ENCODE measurements at regions not wholly inside any gene's neighbourhood (a gene's known extent, or its start where the extent isn't known, plus 50 kb on each side); places are given as distances from the start of the nearest gene placed in this dataset.
"Not testable (repeated sequence)": the region's sequence is repeated elsewhere in the genome, so short reads cannot be mapped to it uniquely, and the experiment has no call there.

GRCh38 chr16:29129458-29130038 is 144.7 kb downstream of the LAT start:
- H2AFZ ChIP-seq (ENCODE audit: control insufficient read depth, low read depth, low read length); H3K9ac ChIP-seq (ENCODE audit: control insufficient read depth, insufficient read depth, low read length); H3K27ac ChIP-seq (ENCODE audit: control insufficient read depth, insufficient read depth); ATAC-seq; H3K4me1 ChIP-seq (ENCODE audit: control insufficient read depth, insufficient read depth, low read length); H3K9me3 ChIP-seq (replicated peaks; ENCODE audit: control insufficient read depth, insufficient read depth, low read length); H3K4me3 ChIP-seq; in situ Hi-C loops (cut with MboI); H3K79me2 ChIP-seq (ENCODE audit: control insufficient read depth, insufficient read depth, low read length); H4K20me1 ChIP-seq (ENCODE audit: control insufficient read depth, insufficient read depth); CTCF ChIA-PET; H3K4me2 ChIP-seq (ENCODE audit: control insufficient read depth, insufficient read depth); intact Hi-C loops (cut with micrococcal nuclease; ENCODE audit: unreplicated experiment); BruUV-seq (replicated peaks); DNase-seq (ENCODE audit: low read depth, low spot score); SMC1A ChIA-PET (ENCODE audit: uncharacterized antibody, unreplicated experiment); RAD21 ChIA-PET (ENCODE audit: unreplicated experiment); H3K27me3 ChIP-seq (replicated peaks in 1 of 2; ENCODE audit: control insufficient read depth in 2 of 2, insufficient read depth in 2 of 2, low read length in 1 of 2); FAIRE-seq; H3K36me3 ChIP-seq (ENCODE audit: control insufficient read depth in 2 of 2, insufficient read depth in 2 of 2, low read length in 1 of 2): not testable (repeated sequence)
- 82% methylated on average over 11 of the region's 18 CpGs for WGBS (ENCODE audit: insufficient coverage, insufficient replicate concordance, low lambda C conversion rate, missing lambda C conversion rate)
- POLR2A ChIA-PET: interaction anchor here (0.6 kb wide), 1 partner anchor 201 kb away, joined by 4 read pairs; no protein-coding TSS in a partner anchor

- POLR2A ChIA-PET: interaction anchor here (0.6 kb wide), 1 partner anchor 201 kb away, joined by 4 read pairs; no protein-coding TSS in a partner anchor
- H3K4me3 ChIP-seq; DNase-seq (ENCODE audit: low read depth, low spot score); ATAC-seq; H2AFZ ChIP-seq (ENCODE audit: control insufficient read depth, low read depth, low read length); H3K9ac ChIP-seq (ENCODE audit: control insufficient read depth, insufficient read depth, low read length); H3K4me1 ChIP-seq (ENCODE audit: control insufficient read depth, insufficient read depth, low read length); H3K27ac ChIP-seq (ENCODE audit: control insufficient read depth, insufficient read depth); H3K9me3 ChIP-seq (replicated peaks; ENCODE audit: control insufficient read depth, insufficient read depth, low read length); FAIRE-seq; H3K4me2 ChIP-seq (ENCODE audit: control insufficient read depth, insufficient read depth); RAD21 ChIA-PET (ENCODE audit: unreplicated experiment); intact Hi-C loops (cut with micrococcal nuclease; ENCODE audit: unreplicated experiment); CTCF ChIA-PET; in situ Hi-C loops (cut with MboI); H3K27me3 ChIP-seq (replicated peaks in 1 of 2; ENCODE audit: control insufficient read depth in 2 of 2, insufficient read depth in 2 of 2, low read length in 1 of 2); BruUV-seq (replicated peaks); H3K36me3 ChIP-seq (ENCODE audit: control insufficient read depth in 2 of 2, insufficient read depth in 2 of 2, low read length in 1 of 2); SMC1A ChIA-PET (ENCODE audit: uncharacterized antibody, unreplicated experiment); H3K79me2 ChIP-seq (ENCODE audit: control insufficient read depth, insufficient read depth, low read length); H4K20me1 ChIP-seq (ENCODE audit: control insufficient read depth, insufficient read depth): not testable (repeated sequence)
- WGBS (ENCODE audit: insufficient coverage, insufficient replicate concordance, low lambda C conversion rate, missing lambda C conversion rate): 93% methylated on average over 16 of the region's 20 CpGs
Observed at GRCh38 chr16:29128732-29129457, 144.0 kb downstream of the LAT start.

DNA sequence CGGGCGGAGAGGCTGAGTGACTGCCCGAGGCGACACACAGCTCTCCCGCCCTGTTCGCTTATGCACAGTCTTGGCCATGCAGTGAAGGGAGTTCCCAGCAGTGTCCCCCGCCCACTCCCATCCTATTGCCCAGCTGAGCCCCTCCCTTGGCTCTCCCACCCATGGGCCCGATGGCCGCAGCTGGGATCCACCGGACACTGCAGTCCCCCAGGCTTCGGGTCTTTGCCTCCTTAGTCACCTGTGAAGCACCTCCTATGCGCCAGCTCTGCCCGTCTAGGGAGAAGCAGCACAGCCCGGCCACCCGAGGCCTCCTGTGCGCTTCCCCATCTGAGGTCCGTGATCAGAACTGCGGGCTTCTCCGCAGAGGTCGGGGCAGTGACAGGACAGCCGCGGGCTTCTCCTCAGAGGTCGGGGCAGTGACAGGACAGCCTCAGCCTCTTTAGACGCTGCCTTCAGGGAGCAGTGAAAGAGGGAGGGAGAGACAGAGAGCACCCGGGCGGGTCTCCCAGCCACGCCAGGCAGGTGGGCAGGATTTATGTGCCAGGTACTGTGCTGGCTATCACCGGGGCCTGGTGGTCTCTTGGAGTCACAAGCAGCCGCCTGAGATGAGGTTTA is 143.1 kb downstream of the LAT start:
- H3K27me3 ChIP-seq (replicated peaks in 1 of 2; ENCODE audit: control insufficient read depth in 2 of 2, insufficient read depth in 2 of 2, low read length in 1 of 2); H3K4me2 ChIP-seq (ENCODE audit: control insufficient read depth, insufficient read depth); H3K36me3 ChIP-seq (ENCODE audit: control insufficient read depth in 2 of 2, insufficient read depth in 2 of 2, low read length in 1 of 2); H3K9me3 ChIP-seq (replicated peaks; ENCODE audit: control insufficient read depth, insufficient read depth, low read length); H3K9ac ChIP-seq (ENCODE audit: control insufficient read depth, insufficient read depth, low read length); POLR2A ChIA-PET; H4K20me1 ChIP-seq (ENCODE audit: control insufficient read depth, insufficient read depth); FAIRE-seq; H3K27ac ChIP-seq (ENCODE audit: control insufficient read depth, insufficient read depth); RAD21 ChIA-PET (ENCODE audit: unreplicated experiment); H3K79me2 ChIP-seq (ENCODE audit: control insufficient read depth, insufficient read depth, low read length); CTCF ChIA-PET; H3K4me3 ChIP-seq; H2AFZ ChIP-seq (ENCODE audit: control insufficient read depth, low read depth, low read length); DNase-seq (ENCODE audit: low read depth, low spot score); in situ Hi-C loops (cut with MboI); BruUV-seq (replicated peaks); H3K4me1 ChIP-seq (ENCODE audit: control insufficient read depth, insufficient read depth, low read length); intact Hi-C loops (cut with micrococcal nuclease; ENCODE audit: unreplicated experiment); SMC1A ChIA-PET (ENCODE audit: uncharacterized antibody, unreplicated experiment); ATAC-seq: not testable (repeated sequence)
- 85% methylated on average over 23 of the region's 29 CpGs for WGBS (ENCODE audit: insufficient coverage, insufficient replicate concordance, low lambda C conversion rate, missing lambda C conversion rate)

All from GM12878 (cell line).